ENCODE measurements at regions not wholly inside any gene's neighbourhood (a gene's known extent, or its start where the extent isn't known, plus 50 kb on each side); places are given as distances from the start of the nearest gene placed in this dataset.

- no peak for DNase-seq (ENCODE audit: low spot score)
- in situ Hi-C loops (cut with MboI; ENCODE audit: low pct_unique_long_range_greater_than_20kb, low sequenced_read_pairs, unreplicated experiment): no loop called here
- TF ChIP-seq CTCF (IDR thresholded peaks at IDR 0.05; ENCODE audit: extremely low read depth, insufficient read depth, missing control alignments): no peak
Observed at GRCh38 chr21:22754746-22755145, 1756.5 kb downstream of the NCAM2 start.

GRCh38 chr21:22758478-22758877, 1760.3 kb downstream of the NCAM2 start:
- in situ Hi-C loops (cut with MboI; ENCODE audit: low pct_unique_long_range_greater_than_20kb, low sequenced_read_pairs, unreplicated experiment): no loop called here
- no peak for TF ChIP-seq CTCF (IDR thresholded peaks at IDR 0.05; ENCODE audit: extremely low read depth, insufficient read depth, missing control alignments)
- DNase-seq (ENCODE audit: low spot score): no peak

- in situ Hi-C loops (cut with MboI; ENCODE audit: low pct_unique_long_range_greater_than_20kb, low sequenced_read_pairs, unreplicated experiment): no loop called here
- no peak for DNase-seq (ENCODE audit: low spot score)
- no peak for TF ChIP-seq CTCF (IDR thresholded peaks at IDR 0.05; ENCODE audit: extremely low read depth, insufficient read depth, missing control alignments)
Observed at GRCh38 chr21:22762463-22762862, 1764.3 kb downstream of the NCAM2 start.

GRCh38 chr21:22763442-22763841, 1765.2 kb downstream of the NCAM2 start:
- DNase-seq (ENCODE audit: low spot score): no peak
- TF ChIP-seq CTCF (IDR thresholded peaks at IDR 0.05; ENCODE audit: extremely low read depth, insufficient read depth, missing control alignments): no peak
- in situ Hi-C loops (cut with MboI; ENCODE audit: low pct_unique_long_range_greater_than_20kb, low sequenced_read_pairs, unreplicated experiment): no loop called here

GRCh38 chr21:22764222-22764621, 1766.0 kb downstream of the NCAM2 start:
- TF ChIP-seq CTCF (IDR thresholded peaks at IDR 0.05; ENCODE audit: extremely low read depth, insufficient read depth, missing control alignments): no peak
- DNase-seq (ENCODE audit: low spot score): no peak
- in situ Hi-C loops (cut with MboI; ENCODE audit: low pct_unique_long_range_greater_than_20kb, low sequenced_read_pairs, unreplicated experiment): no loop called here

- in situ Hi-C loops (cut with MboI; ENCODE audit: low pct_unique_long_range_greater_than_20kb, low sequenced_read_pairs, unreplicated experiment): no loop called here
- TF ChIP-seq CTCF (IDR thresholded peaks at IDR 0.05; ENCODE audit: extremely low read depth, insufficient read depth, missing control alignments): no peak
Observed at GRCh38 chr21:22791376-22791775, 1793.2 kb downstream of the NCAM2 start.

GRCh38 chr21:22791986-22792560, 1793.9 kb downstream of the NCAM2 start:
- TF ChIP-seq CTCF (IDR thresholded peaks at IDR 0.05; ENCODE audit: extremely low read depth, insufficient read depth, missing control alignments): peak; percentile 64
- peak; percentile 24 for DNase-seq (ENCODE audit: low spot score)

More at GRCh38 chr21:22791376-22791775, 1793.2 kb downstream of the NCAM2 start:
- no peak for DNase-seq (ENCODE audit: low spot score)

More at GRCh38 chr21:22791986-22792560, 1793.9 kb downstream of the NCAM2 start:
- in situ Hi-C loops (cut with MboI; ENCODE audit: low pct_unique_long_range_greater_than_20kb, low sequenced_read_pairs, unreplicated experiment): no loop called here
